WTC11 (cell line): ENCODE measurements at regions not wholly inside any gene's neighbourhood (a gene's known extent, or its start where the extent isn't known, plus 50 kb on each side); places are given as distances from the start of the nearest gene placed in this dataset.

Experiments used
- ATAC-seq: fragments of 200-7000 bp; cut with Tn5 transposase; 2 replicates; pipeline ENCODE4 v1.10.0; 2021; ENCODE audit warnings: mild to moderate bottlenecking, moderate library complexity
- CTCF ChIA-PET: fragments of 300-600 bp; sonication (Branson Sonifier 250); formaldehyde crosslinking; loops from one replicate; lab custom pipeline; 2021; ENCODE audit warnings: antibody characterized with exemption; lab: Charles Lee
- POLR2A ChIA-PET: fragments of 350-600 bp; sonication (Branson Sonifier 250); formaldehyde crosslinking; loops from one replicate; lab custom pipeline; 2021; ENCODE audit warnings: antibody characterized with exemption; lab: Charles Lee
- DNase-seq: peaks from one replicate; pipeline ENCODE4 v3.0.0; 2021; ENCODE audit warnings: low spot score
- H3K27ac Mint-ChIP-seq: 2 replicates; pipeline ENCODE4 v1.8.0; 2021; ENCODE audit warnings: mixed read lengths
- H3K27me3 Mint-ChIP-seq: 2 replicates; pipeline ENCODE4 v1.8.0; 2021; ENCODE audit warnings: low read depth, mild to moderate bottlenecking, moderate library complexity, mixed read lengths
- H3K36me3 Mint-ChIP-seq: 2 replicates; pipeline ENCODE4 v1.8.0; 2021; ENCODE audit warnings: mixed read lengths
- H3K4me1 Mint-ChIP-seq: 2 replicates; pipeline ENCODE4 v1.8.0; 2022; ENCODE audit warnings: mixed read lengths
- H3K4me3 Mint-ChIP-seq: 2 replicates; pipeline ENCODE4 v1.8.0; 2021; ENCODE audit warnings: mild to moderate bottlenecking, moderate library complexity, mixed read lengths
- H3K9me3 Mint-ChIP-seq: 2 replicates; pipeline ENCODE4 v1.8.0; 2021; ENCODE audit warnings: mixed read lengths
- ATF6 ChIP-seq: sonication (generic); formaldehyde crosslinking; IDR thresholded peaks from 2 replicates; pipeline ENCODE4 v1.8.1; 2023; ENCODE audit warnings: mild to moderate bottlenecking, missing genetic modification reagents
- E2F4 ChIP-seq: sonication (generic); formaldehyde crosslinking; IDR thresholded peaks from 2 replicates; pipeline ENCODE4 v1.8.1; 2022; ENCODE audit warnings: low read depth, mild to moderate bottlenecking, moderate library complexity, missing genetic modification reagents, borderline replicate concordance
- ETV6 ChIP-seq: sonication (generic); formaldehyde crosslinking; IDR thresholded peaks from 2 replicates; pipeline ENCODE4 v1.8.1; 2022; ENCODE audit warnings: mild to moderate bottlenecking, missing genetic modification reagents
- HMGA2 ChIP-seq: fragments of 250-450 bp; sonication (Bioruptor Pico); IDR thresholded peaks from 2 replicates; pipeline ENCODE4 v1.4.0; 2021; ENCODE audit warnings: mild to moderate bottlenecking, moderate library complexity
- MLX ChIP-seq: sonication (generic); formaldehyde crosslinking; IDR thresholded peaks from 2 replicates; pipeline ENCODE4 v1.8.1; 2023; ENCODE audit warnings: mild to moderate bottlenecking, missing genetic modification reagents, moderate library complexity
- NR2C2 ChIP-seq: sonication (generic); formaldehyde crosslinking; IDR thresholded peaks from 2 replicates; pipeline ENCODE4 v1.8.0; 2022; ENCODE audit warnings: mild to moderate bottlenecking, missing genetic modification reagents
- OVOL2 ChIP-seq: fragments of 250-450 bp; sonication (Bioruptor Pico); IDR thresholded peaks from 2 replicates; pipeline ENCODE4 v1.9.0; 2021; ENCODE audit warnings: mild to moderate bottlenecking, borderline replicate concordance
- PREB ChIP-seq: sonication (generic); formaldehyde crosslinking; IDR thresholded peaks from 2 replicates; pipeline ENCODE4 v1.8.1; 2022; ENCODE audit warnings: mild to moderate bottlenecking, missing genetic modification reagents, moderate library complexity, borderline replicate concordance
- PRRX2 ChIP-seq: fragments of 250-450 bp; sonication (Bioruptor Pico); IDR thresholded peaks from 2 replicates; pipeline ENCODE4 v1.8.0; 2021; ENCODE audit warnings: mild to moderate bottlenecking
- SMAD3 ChIP-seq: sonication (generic); formaldehyde crosslinking; IDR thresholded peaks from 2 replicates; pipeline ENCODE4 v1.8.0; 2022; ENCODE audit warnings: missing genetic modification reagents, mild to moderate bottlenecking, borderline replicate concordance
- SP1 ChIP-seq: sonication (generic); formaldehyde crosslinking; conservative IDR thresholded peaks from 2 replicates; pipeline ENCODE4 v1.8.1; 2022; ENCODE audit warnings: missing genetic modification reagents
- TCF7 ChIP-seq: sonication (generic); formaldehyde crosslinking; IDR thresholded peaks from 2 replicates; pipeline ENCODE4 v1.8.0; 2022; ENCODE audit warnings: mild to moderate bottlenecking, low read depth, missing genetic modification reagents, moderate library complexity
- TEAD1 ChIP-seq: sonication (generic); formaldehyde crosslinking; IDR thresholded peaks from 2 replicates; pipeline ENCODE4 v1.8.0; 2022; ENCODE audit warnings: mild to moderate bottlenecking, missing genetic modification reagents
- TEAD4 ChIP-seq: sonication (generic); formaldehyde crosslinking; IDR thresholded peaks from 2 replicates; pipeline ENCODE4 v1.8.0; 2022; ENCODE audit warnings: mild to moderate bottlenecking, missing genetic modification reagents
- TP53 ChIP-seq: sonication (generic); formaldehyde crosslinking; IDR thresholded peaks from 2 replicates; pipeline ENCODE4 v1.8.1; 2023; ENCODE audit warnings: mild to moderate bottlenecking, missing genetic modification reagents
- ZMAT4 ChIP-seq: fragments of 250-450 bp; sonication (Bioruptor Pico); IDR thresholded peaks from 2 replicates; pipeline ENCODE4 v1.9.0; 2021; ENCODE audit warnings: mild to moderate bottlenecking
- ZNF138 ChIP-seq: sonication (generic); formaldehyde crosslinking; conservative IDR thresholded peaks from 2 replicates; pipeline ENCODE4 v1.8.1; 2022; ENCODE audit warnings: mild to moderate bottlenecking, moderate library complexity, missing genetic modification reagents
- ZNF232 ChIP-seq: sonication (generic); formaldehyde crosslinking; IDR thresholded peaks from 2 replicates; pipeline ENCODE4 v1.8.0; 2022; ENCODE audit warnings: mild to moderate bottlenecking, missing genetic modification reagents
- ZNF263 ChIP-seq: sonication (generic); formaldehyde crosslinking; IDR thresholded peaks from 2 replicates; pipeline ENCODE4 v1.8.1; 2022; ENCODE audit warnings: low read depth, mild to moderate bottlenecking, moderate library complexity, missing genetic modification reagents
- TF ChIP-seq, protein P1 (sequence below): fragments of 250-450 bp; sonication (Bioruptor Pico); IDR thresholded peaks from 2 replicates; pipeline ENCODE4 v1.9.0; 2021; ENCODE audit warnings: moderate library complexity, mild to moderate bottlenecking, inconsistent platforms, borderline replicate concordance
- TF ChIP-seq, protein P2 (sequence below): sonication (generic); formaldehyde crosslinking; IDR thresholded peaks from 2 replicates; pipeline ENCODE4 v1.8.0; 2022; ENCODE audit warnings: mild to moderate bottlenecking, missing genetic modification reagents
- TF ChIP-seq, protein P3 (sequence below): sonication (generic); formaldehyde crosslinking; IDR thresholded peaks from 2 replicates; pipeline ENCODE4 v1.8.1; 2022; ENCODE audit warnings: missing genetic modification reagents, borderline replicate concordance

DNA sequence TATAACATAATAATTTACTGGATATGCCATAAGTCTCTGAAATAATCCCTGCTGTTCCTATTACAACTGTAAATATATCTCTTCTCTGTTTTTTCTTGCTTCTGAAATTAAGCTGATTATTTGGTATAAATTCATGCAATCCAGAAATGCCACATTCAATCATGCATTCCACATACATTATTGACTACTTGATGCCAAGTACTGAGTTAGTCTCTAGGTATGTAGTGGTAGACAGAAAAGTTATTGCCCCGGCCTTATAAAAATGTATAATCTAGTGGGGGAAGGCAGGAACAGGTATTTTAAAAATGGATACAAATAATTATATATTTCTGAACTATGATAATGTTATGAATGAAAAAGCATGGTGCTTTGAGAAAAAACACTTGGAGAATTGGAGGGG lies 338.6 kb upstream of the SNX7 start:
- Mint-ChIP-seq H3K27me3 (no peaks in the 10 kb centered on the region), H3K36me3 (no peaks in the 10 kb centered on the region), H3K4me3 (no peak overlapping the region), H3K27ac (no peak overlapping the region), H3K9me3 (peaks cover 7% of the 10 kb centered on the region; the same call in 1 of the 2 replicates), H3K4me1 (peaks cover 18% of the 10 kb centered on the region)
- ATAC-seq (no peak), DNase-seq (no peak)
- TF ChIP-seq NR2C2 = no peak
- TF ChIP-seq TEAD1 (CRISPR knock-in tag) = no peak
- TF ChIP-seq SMAD3 (CRISPR knock-in tag) = no peak
- no peak for TF ChIP-seq PREB (CRISPR knock-in tag)
- no peak for TF ChIP-seq E2F4 (CRISPR knock-in tag)
- no peak for TF ChIP-seq ZNF138 (CRISPR knock-in tag)
- TF ChIP-seq TEAD4 (CRISPR knock-in tag) = no peak
- TF ChIP-seq, protein P1, sequence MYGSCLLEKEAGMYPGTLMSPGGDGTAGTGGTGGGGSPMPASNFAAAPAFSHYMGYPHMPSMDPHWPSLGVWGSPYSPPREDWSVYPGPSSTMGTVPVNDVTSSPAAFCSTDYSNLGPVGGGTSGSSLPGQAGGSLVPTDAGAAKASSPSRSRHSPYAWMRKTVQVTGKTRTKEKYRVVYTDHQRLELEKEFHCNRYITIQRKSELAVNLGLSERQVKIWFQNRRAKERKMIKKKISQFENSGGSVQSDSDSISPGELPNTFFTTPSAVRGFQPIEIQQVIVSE (CRISPR knock-in tag) = no peak
- CTCF ChIA-PET = no interaction called here
- POLR2A ChIA-PET = no interaction called here

DNA sequence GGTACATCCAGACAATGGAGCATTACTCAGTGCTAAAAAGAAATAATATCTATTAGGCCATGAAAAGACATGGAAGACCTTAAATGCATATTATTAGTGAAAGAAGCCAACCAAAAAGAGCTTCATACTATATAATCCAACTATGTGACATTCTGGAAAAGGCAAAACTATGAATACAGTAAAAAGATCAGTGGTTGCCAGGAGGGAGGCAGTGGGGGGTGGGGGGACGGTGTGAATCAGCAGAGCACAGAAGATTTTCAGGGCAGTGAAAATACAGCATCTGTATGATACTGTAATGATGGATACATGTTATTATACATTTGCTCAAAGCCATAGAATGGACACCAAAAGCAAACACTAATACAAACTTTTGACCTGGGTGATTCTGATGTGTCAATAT lies 339.4 kb upstream of the SNX7 start:
- Mint-ChIP-seq H3K4me3 (no peak overlapping the region), H3K36me3 (no peaks in the 10 kb centered on the region), H3K27ac (no peak overlapping the region), H3K9me3 (peaks cover 7% of the 10 kb centered on the region; the same call in 1 of the 2 replicates), H3K27me3 (no peaks in the 10 kb centered on the region), H3K4me1 (peaks cover 18% of the 10 kb centered on the region)
- ChIA-PET CTCF (no interaction called here), POLR2A (no interaction called here)
- no peak for ATAC-seq
- DNase-seq = no peak
- TF ChIP-seq ETV6 (CRISPR knock-in tag) (no peak), ZMAT4 (CRISPR knock-in tag) (no peak), HMGA2 (CRISPR knock-in tag) (no peak)
- TF ChIP-seq, protein P2, sequence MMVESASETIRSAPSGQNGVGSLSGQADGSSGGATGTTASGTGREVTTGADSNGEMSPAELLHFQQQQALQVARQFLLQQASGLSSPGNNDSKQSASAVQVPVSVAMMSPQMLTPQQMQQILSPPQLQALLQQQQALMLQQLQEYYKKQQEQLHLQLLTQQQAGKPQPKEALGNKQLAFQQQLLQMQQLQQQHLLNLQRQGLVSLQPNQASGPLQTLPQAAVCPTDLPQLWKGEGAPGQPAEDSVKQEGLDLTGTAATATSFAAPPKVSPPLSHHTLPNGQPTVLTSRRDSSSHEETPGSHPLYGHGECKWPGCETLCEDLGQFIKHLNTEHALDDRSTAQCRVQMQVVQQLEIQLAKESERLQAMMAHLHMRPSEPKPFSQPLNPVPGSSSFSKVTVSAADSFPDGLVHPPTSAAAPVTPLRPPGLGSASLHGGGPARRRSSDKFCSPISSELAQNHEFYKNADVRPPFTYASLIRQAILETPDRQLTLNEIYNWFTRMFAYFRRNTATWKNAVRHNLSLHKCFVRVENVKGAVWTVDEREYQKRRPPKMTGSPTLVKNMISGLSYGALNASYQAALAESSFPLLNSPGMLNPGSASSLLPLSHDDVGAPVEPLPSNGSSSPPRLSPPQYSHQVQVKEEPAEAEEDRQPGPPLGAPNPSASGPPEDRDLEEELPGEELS (CRISPR knock-in tag) = no peak

GRCh38 chr1:98321191-98321590 lies 340.3 kb upstream of the SNX7 start:
- CTCF ChIA-PET = no interaction called here
- Mint-ChIP-seq H3K27ac (no peak overlapping the region), H3K27me3 (no peaks in the 10 kb centered on the region), H3K4me1 (peaks cover 18% of the 10 kb centered on the region), H3K36me3 (no peaks in the 10 kb centered on the region), H3K4me3 (no peak overlapping the region), H3K9me3 (peaks cover 7% of the 10 kb centered on the region; the same call in 1 of the 2 replicates)
- DNase-seq (no peak), ATAC-seq (no peak)
- POLR2A ChIA-PET = no interaction called here
- no peak for TF ChIP-seq TP53
- no peak for TF ChIP-seq ETV6 (CRISPR knock-in tag)
- no peak for TF ChIP-seq PRRX2 (CRISPR knock-in tag)
- no peak for TF ChIP-seq SP1 (CRISPR knock-in tag)
- TF ChIP-seq TCF7 = no peak
- TF ChIP-seq, protein P3, sequence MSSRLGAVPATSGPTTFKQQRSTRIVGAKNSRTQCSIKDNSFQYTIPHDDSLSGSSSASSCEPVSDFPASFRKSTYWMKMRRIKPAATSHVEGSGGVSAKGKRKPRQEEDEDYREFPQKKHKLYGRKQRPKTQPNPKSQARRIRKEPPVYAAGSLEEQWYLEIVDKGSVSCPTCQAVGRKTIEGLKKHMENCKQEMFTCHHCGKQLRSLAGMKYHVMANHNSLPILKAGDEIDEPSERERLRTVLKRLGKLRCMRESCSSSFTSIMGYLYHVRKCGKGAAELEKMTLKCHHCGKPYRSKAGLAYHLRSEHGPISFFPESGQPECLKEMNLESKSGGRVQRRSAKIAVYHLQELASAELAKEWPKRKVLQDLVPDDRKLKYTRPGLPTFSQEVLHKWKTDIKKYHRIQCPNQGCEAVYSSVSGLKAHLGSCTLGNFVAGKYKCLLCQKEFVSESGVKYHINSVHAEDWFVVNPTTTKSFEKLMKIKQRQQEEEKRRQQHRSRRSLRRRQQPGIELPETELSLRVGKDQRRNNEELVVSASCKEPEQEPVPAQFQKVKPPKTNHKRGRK (CRISPR knock-in tag) = no peak
- TF ChIP-seq MLX (CRISPR knock-in tag) = no peak
- TF ChIP-seq TEAD4 (CRISPR knock-in tag) = no peak
- no peak for TF ChIP-seq ATF6 (CRISPR knock-in tag)
- no peak for TF ChIP-seq ZNF263 (CRISPR knock-in tag)
- TF ChIP-seq, protein P1 (CRISPR knock-in tag) = no peak
- TF ChIP-seq ZNF232 (CRISPR knock-in tag) = no peak
- TF ChIP-seq OVOL2 (CRISPR knock-in tag) = no peak
